PC-3 (cell line): ENCODE measurements at regions not wholly inside any gene's neighbourhood (a gene's known extent, or its start where the extent isn't known, plus 50 kb on each side); places are given as distances from the start of the nearest gene placed in this dataset.

Experiments
- CTCF ChIP-seq: fragments of 300-600 bp; sonication (generic); conservative IDR thresholded peaks from 2 replicates; pipeline ENCODE4 v1.5.1; 2017; ENCODE audit warnings: antibody characterized with exemption, low read depth, mild to moderate bottlenecking, low read length
- EZH2 ChIP-seq: fragments of 300-600 bp; sonication (generic); IDR thresholded peaks from one replicate; pipeline ENCODE4 v1.6.1; 2017; ENCODE audit warnings: antibody characterized with exemption, mild to moderate bottlenecking, low read length; ENCODE audit not compliant: unreplicated experiment
- EZH2phosphoT487 ChIP-seq: fragments of 300-600 bp; sonication (generic); IDR thresholded peaks from 2 replicates; pipeline ENCODE4 v1.6.1; 2018; ENCODE audit warnings: mild to moderate bottlenecking, antibody characterized with exemption, low read length, borderline replicate concordance

- no peak for TF ChIP-seq CTCF
- TF ChIP-seq EZH2, result no peak
- no peak for TF ChIP-seq EZH2phosphoT487
Observed at GRCh38 chr2:41241325-41242000, 789.6 kb upstream of the SLC8A1 start.
